Ovary (tissue), 7 donors: ENCODE measurements at regions not wholly inside any gene's neighbourhood (a gene's known extent, or its start where the extent isn't known, plus 50 kb on each side); places are given as distances from the start of the nearest gene placed in this dataset.

Source experiments
- DNase-seq, 5 donors: peaks; one replicate each; pipeline ENCODE4 v3.0.0-alpha.2; 2019 to 2020
- H3K27ac ChIP-seq, 2 donors: fragments of 200-600 bp; one replicate each; pipeline versions ENCODE4 v1.5.1 to v1.8.0; 2019 to 2022
- H3K27me3 ChIP-seq: fragments of 200-600 bp; one replicate; pipeline ENCODE4 v1.8.0; 2022
- H3K36me3 ChIP-seq: fragments of 200-600 bp; sonication (generic); one replicate; pipeline ENCODE4 v1.5.1; 2019
- H3K4me1 ChIP-seq: one replicate; pipeline ENCODE4 v1.8.1; 2013; ENCODE audit warnings: mild to moderate bottlenecking, moderate library complexity; ENCODE audit not compliant: insufficient read depth
- H3K4me3 ChIP-seq: fragments of 200-600 bp; sonication (generic); one replicate; pipeline ENCODE4 v1.5.1; 2017
- H3K9me3 ChIP-seq, 2 donors: fragments of 200-600 bp in 1 of 2; sonication (generic) in 1 of 2; one replicate each; pipeline versions ENCODE4 v1.5.1 to v1.8.1; 2013 to 2019; ENCODE audit warnings: mild to moderate bottlenecking in 1 of 2, moderate library complexity in 1 of 2
- CTCF ChIP-seq, 3 donors: fragments of 450-650 bp in 2 of 3; fragments of 200-600 bp in 1 of 3; IDR thresholded peaks; one replicate each; pipeline versions ENCODE4 v1.5.1 to v1.8.0; 2016 to 2022; ENCODE audit warnings: antibody characterized with exemption in 3 of 3, mild to moderate bottlenecking in 1 of 3
- EP300 ChIP-seq: sonication (generic); formaldehyde crosslinking; IDR thresholded peaks from one replicate; pipeline ENCODE4 v1.6.1; 2017; ENCODE audit warnings: antibody characterized with exemption
- POLR2A ChIP-seq: fragments of 450-650 bp; IDR thresholded peaks from one replicate; pipeline ENCODE4 v1.6.1; 2017; ENCODE audit warnings: antibody characterized with exemption, mild to moderate bottlenecking, moderate library complexity
- WGBS, 3 donors: extraction: QIAGEN DNeasy Blood & Tissue Kit in 1 of 3; methylation state at CpG; one replicate each; pipeline versions ENCODE4 v1.1.5 to v1.1.7; 2013 to 2017; 5-methylcytosine and 5-hydroxymethylcytosine counted together
- intact Hi-C, 4 donors: fragments of 100-400 bp; cut with DNase I; formaldehyde crosslinking; loops; one replicate each; pipeline versions ENCODE4 v1.11.0 to v1.15.1; 2022 to 2023
- donor health status: DM: no; HTN: no; CAD: no; lungs with moderate emphysema.
- donor health status: DM: no; HTN: no; CAD: no.
- donor health status: Bipolar disorder and iron deficiency.
- donor health status: DM: no; HTN: no; CAD: no.
- donor health status: DM: yes; HTN: yes; CAD: no.

- no peaks in the 10 kb centered on the region for H3K27me3 ChIP-seq
- intact Hi-C loops, result no loop called here
Measured at GRCh38 chr13:106003651-106004050, 531.8 kb downstream of the EFNB2 start.

GRCh38 chr13:106001443-106001842 lies 534.0 kb downstream of the EFNB2 start:
- H3K27ac ChIP-seq, result no peak overlapping the region
- H3K4me3 ChIP-seq, result no peak overlapping the region
- 48 to 92% (median 50%) methylated on average over 2 of the region's 2 CpGs for WGBS, 3 donors
- no peaks in the 10 kb centered on the region for H3K4me1 ChIP-seq
- no peaks in the 10 kb centered on the region for H3K9me3 ChIP-seq
- intact Hi-C loops, result no loop called here
- DNase-seq, result no peak
- no peaks in the 10 kb centered on the region for H3K36me3 ChIP-seq
- H3K27me3 ChIP-seq, result no peaks in the 10 kb centered on the region
- TF ChIP-seq EP300 (no peak), CTCF (IDR thresholded peaks at IDR 0.05) (no peak), POLR2A (no peak)

More at GRCh38 chr13:106003651-106004050, 531.8 kb downstream of the EFNB2 start:
- Histone ChIP-seq H3K4me1 (no peaks in the 10 kb centered on the region), H3K4me3 (no peak overlapping the region), H3K36me3 (no peaks in the 10 kb centered on the region), H3K9me3 (no peaks in the 10 kb centered on the region), H3K27ac (no peak overlapping the region)
- no peak for TF ChIP-seq EP300
- no peak for TF ChIP-seq CTCF (IDR thresholded peaks at IDR 0.05)
- no peak for DNase-seq
- 70 to 89% (median 78%) methylated on average over 1 of the region's 1 CpG for WGBS, 3 donors

GRCh38 chr13:105997581-105998550 lies 537.6 kb downstream of the EFNB2 start:
- Histone ChIP-seq H3K36me3 (no peaks in the 10 kb centered on the region), H3K27ac (no peak overlapping the region), H3K4me3 (no peak overlapping the region), H3K9me3 (no peaks in the 10 kb centered on the region), H3K27me3 (no peaks in the 10 kb centered on the region), H3K4me1 (no peaks in the 10 kb centered on the region)
- WGBS, 3 donors, result 42 to 46% (median 44%) methylated on average over 29 of the region's 29 CpGs
- intact Hi-C loops, result no loop called here
- TF ChIP-seq POLR2A, result no peak
- TF ChIP-seq CTCF (IDR thresholded peaks at IDR 0.05), result no peak
- TF ChIP-seq EP300, result no peak
- no peak for DNase-seq

DNA sequence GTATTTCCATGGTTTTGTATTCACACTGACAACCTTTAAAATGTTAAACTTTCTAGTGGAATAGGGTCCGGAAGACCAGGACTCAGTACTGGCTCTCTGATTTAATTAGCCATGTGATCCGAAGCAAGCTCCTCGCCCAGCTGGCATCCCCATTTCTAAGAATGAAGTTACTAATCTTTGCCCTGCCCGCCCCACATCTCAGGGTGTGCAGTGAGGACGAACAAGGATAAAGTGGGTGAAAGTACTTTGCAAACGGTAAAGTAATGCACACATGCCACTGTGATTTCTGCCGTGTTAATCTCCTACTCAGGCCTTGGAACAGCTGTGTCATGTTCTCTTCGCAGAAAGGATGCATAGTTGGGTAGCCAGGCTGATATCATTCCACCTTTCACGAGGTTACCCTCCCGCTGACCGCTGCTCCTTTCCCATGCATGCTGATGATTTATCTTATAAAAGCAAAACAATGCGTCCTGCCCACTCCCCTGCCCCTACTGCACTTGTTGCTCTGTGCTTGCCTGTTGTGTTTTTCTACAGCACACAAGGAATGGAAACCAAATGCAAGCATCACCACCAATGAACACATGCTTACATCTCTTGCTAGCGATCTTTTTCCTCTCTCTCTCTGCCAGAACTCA lies 539.0 kb downstream of the EFNB2 start:
- no peaks in the 10 kb centered on the region for H3K36me3 ChIP-seq
- no peak for DNase-seq
- H3K4me3 ChIP-seq, result no peak overlapping the region
- TF ChIP-seq POLR2A (no peak), EP300 (no peak), CTCF (IDR thresholded peaks at IDR 0.05) (no peak)
- H3K27me3 ChIP-seq, result no peaks in the 10 kb centered on the region
- intact Hi-C loops, result no loop called here
- no peaks in the 10 kb centered on the region for H3K4me1 ChIP-seq
- no peak overlapping the region for H3K27ac ChIP-seq
- H3K9me3 ChIP-seq, result no peaks in the 10 kb centered on the region
- WGBS, 3 donors, result 41 to 57% (median 46%) methylated on average over 13 of the region's 13 CpGs
